Epithelial cell of esophagus (primary cell): ENCODE measurements at regions not wholly inside any gene's neighbourhood (a gene's known extent, or its start where the extent isn't known, plus 50 kb on each side); places are given as distances from the start of the nearest gene placed in this dataset.
A peak's percentile ranks its signal among the peaks of the same experiment; 100 is the strongest.

Experiments
- DNase-seq: peaks from one replicate; pipeline ENCODE4 v3.0.0; 2010; ENCODE audit warnings: low read depth
- H3K4me3 ChIP-seq: 2 replicates; pipeline ENCODE4 v1.5.1; 2011; ENCODE audit warnings: mild to moderate bottlenecking, low read length, control low read depth
- CTCF ChIP-seq: IDR thresholded peaks from 2 replicates; pipeline ENCODE4 v1.5.1; 2011; ENCODE audit warnings: low read depth, mild to moderate bottlenecking, low read length, control low read depth, inconsistent platforms; ENCODE audit not compliant: insufficient read depth; ENCODE audit errors: missing control alignments

GRCh38 chr14:97782871-97783414, 985.8 kb downstream of the VRK1 start:
- TF ChIP-seq CTCF = no peak
- no peak for DNase-seq

GRCh38 chr14:97785495-97785894, 988.3 kb downstream of the VRK1 start:
- DNase-seq = no peak
- H3K4me3 ChIP-seq = no peak overlapping the region
- TF ChIP-seq CTCF = no peak

More at GRCh38 chr14:97782871-97783414, 985.8 kb downstream of the VRK1 start:
- H3K4me3 ChIP-seq = no peak overlapping the region

GRCh38 chr14:97788364-97788763, 991.2 kb downstream of the VRK1 start:
- no peak for TF ChIP-seq CTCF
- no peak for DNase-seq
- H3K4me3 ChIP-seq = no peak overlapping the region

- DNase-seq = no peak
- H3K4me3 ChIP-seq = no peak overlapping the region
- no peak for TF ChIP-seq CTCF
Observed at GRCh38 chr14:97788846-97789526, 991.8 kb downstream of the VRK1 start.

GRCh38 chr14:97791072-97791471, 993.9 kb downstream of the VRK1 start:
- H3K4me3 ChIP-seq = no peak overlapping the region
- DNase-seq = no peak
- no peak for TF ChIP-seq CTCF

- no peak for TF ChIP-seq CTCF
- no peak overlapping the region for H3K4me3 ChIP-seq
- DNase-seq = peak; percentile 28
Observed at GRCh38 chr14:97791906-97792305, 994.7 kb downstream of the VRK1 start.

- DNase-seq = no peak
- TF ChIP-seq CTCF = no peak
Observed at GRCh38 chr14:97796511-97796910, 999.3 kb downstream of the VRK1 start.

More at GRCh38 chr14:97796511-97796910, 999.3 kb downstream of the VRK1 start:
- H3K4me3 ChIP-seq = no peak overlapping the region
